Tibial artery (tissue), 4 donors: ENCODE measurements at regions not wholly inside any gene's neighbourhood (a gene's known extent, or its start where the extent isn't known, plus 50 kb on each side); places are given as distances from the start of the nearest gene placed in this dataset.
"Not testable (repeated sequence)": the region's sequence is repeated elsewhere in the genome, so short reads cannot be mapped to it uniquely, and the experiment has no call there.

Experiments
- DNase-seq, 2 donors: peaks; one replicate each; pipeline ENCODE4 v3.0.0-alpha.2; 2019
- H3K27ac ChIP-seq, 2 donors: fragments of 200-600 bp; sonication (generic) in 1 of 2; 1 replicate in 1 of 2; 2 replicates in 1 of 2; pipeline ENCODE4 v1.5.1; 2018 to 2019; ENCODE audit warnings: mild to moderate bottlenecking in 1 of 2
- H3K27me3 ChIP-seq, 2 donors: fragments of 200-600 bp; sonication (generic) in 1 of 2; one replicate each; pipeline versions ENCODE4 v1.5.1 to v1.6.0; 2016 to 2019
- H3K36me3 ChIP-seq, 3 donors: fragments of 200-600 bp; sonication (generic) in 2 of 3; one replicate each; pipeline ENCODE4 v1.5.1; 2016 to 2019; ENCODE audit warnings: mild to moderate bottlenecking in 2 of 3
- H3K4me1 ChIP-seq, 4 donors: fragments of 200-600 bp; sonication (generic) in 2 of 4; 1 replicate in 3 of 4; 2 replicates in 1 of 4; pipeline ENCODE4 v1.5.1; 2016 to 2019
- H3K4me3 ChIP-seq, 2 donors: fragments of 200-600 bp; sonication (generic) in 1 of 2; 1 replicate in 1 of 2; 2 replicates in 1 of 2; pipeline ENCODE4 v1.5.1; 2018 to 2019; ENCODE audit warnings: mild to moderate bottlenecking in 2 of 2
- H3K9me3 ChIP-seq, 3 donors: fragments of 200-600 bp; sonication (generic) in 1 of 3; one replicate each; pipeline ENCODE4 v1.5.1; 2016 to 2019
- CTCF ChIP-seq, 2 experiments: fragments of 200-600 bp in 1 of 2; fragments of 450-650 bp in 1 of 2; IDR thresholded peaks; one replicate each; pipeline ENCODE4 v1.5.1; 2017 to 2019; ENCODE audit warnings: antibody characterized with exemption in 2 of 2, mild to moderate bottlenecking in 1 of 2, moderate library complexity in 1 of 2
- intact Hi-C: fragments of 100-400 bp; cut with DNase I; formaldehyde crosslinking; loops from one replicate; pipeline ENCODE4 v1.15.0; 2023; ENCODE audit warnings: low total_unique reads

GRCh38 chr10:36739884-36740445, 385.4 kb upstream of the ANKRD30A start:
- intact Hi-C loops, result no loop called here
- H3K4me1 ChIP-seq, result no peaks in the 10 kb centered on the region
- H3K4me3 ChIP-seq, result no peak overlapping the region
- no peak for DNase-seq
- H3K9me3 ChIP-seq, result no peaks in the 10 kb centered on the region
- H3K27me3 ChIP-seq, result no peaks in the 10 kb centered on the region
- TF ChIP-seq CTCF (IDR thresholded peaks at IDR 0.05), result no peak
- no peaks in the 10 kb centered on the region for H3K36me3 ChIP-seq
- H3K27ac ChIP-seq, result no peak overlapping the region

DNA sequence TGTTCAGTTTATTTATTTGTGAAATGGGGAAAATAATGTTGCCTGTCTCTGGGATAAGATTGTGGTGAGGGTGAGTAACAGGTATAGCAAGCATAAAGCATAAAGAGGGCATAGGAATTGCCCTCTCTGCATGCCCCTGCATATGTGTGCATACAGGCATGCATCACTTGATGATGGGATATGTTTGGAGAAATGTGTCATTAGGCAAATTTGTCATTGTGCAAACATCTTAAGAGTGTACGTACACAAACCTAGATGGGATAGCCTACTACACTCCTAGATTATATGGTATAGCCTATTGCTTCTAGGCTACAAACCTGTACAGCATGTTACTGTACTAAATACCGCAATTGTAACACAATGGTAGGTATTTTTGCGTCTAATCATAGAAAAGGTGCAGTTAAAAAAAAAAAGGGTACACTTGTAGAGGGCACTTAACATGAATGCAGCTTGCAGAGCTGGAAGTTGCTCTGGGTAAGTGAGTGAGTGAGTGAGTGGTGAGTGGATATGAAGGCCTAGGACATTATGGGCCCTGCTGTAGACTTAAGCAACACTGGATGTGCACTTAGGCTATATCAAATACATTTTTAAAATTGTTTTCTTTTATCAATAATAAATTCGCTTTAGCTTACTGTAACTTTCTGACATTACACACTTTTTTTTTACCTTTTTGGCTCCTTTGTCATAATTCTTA, 386.5 kb upstream of the ANKRD30A start:
- H3K4me3 ChIP-seq, result no peak overlapping the region
- TF ChIP-seq CTCF (IDR thresholded peaks at IDR 0.05), result no peak
- H3K4me1 ChIP-seq, result no peaks in the 10 kb centered on the region
- intact Hi-C loops, result no loop called here
- H3K27ac ChIP-seq, result no peak overlapping the region
- H3K36me3 ChIP-seq, result no peaks in the 10 kb centered on the region
- H3K9me3 ChIP-seq, result no peaks in the 10 kb centered on the region
- H3K27me3 ChIP-seq, result no peaks in the 10 kb centered on the region
- no peak for DNase-seq

- Histone ChIP-seq H3K9me3 (no peaks in the 10 kb centered on the region), H3K27me3 (no peaks in the 10 kb centered on the region), H3K27ac (no peak overlapping the region), H3K4me1 (no peaks in the 10 kb centered on the region), H3K36me3 (no peaks in the 10 kb centered on the region), H3K4me3 (no peak overlapping the region)
- intact Hi-C loops, result no loop called here
- no peak for DNase-seq
- no peak for TF ChIP-seq CTCF (IDR thresholded peaks at IDR 0.05)
Measured at GRCh38 chr10:36736311-36736710, 389.1 kb upstream of the ANKRD30A start.

DNA sequence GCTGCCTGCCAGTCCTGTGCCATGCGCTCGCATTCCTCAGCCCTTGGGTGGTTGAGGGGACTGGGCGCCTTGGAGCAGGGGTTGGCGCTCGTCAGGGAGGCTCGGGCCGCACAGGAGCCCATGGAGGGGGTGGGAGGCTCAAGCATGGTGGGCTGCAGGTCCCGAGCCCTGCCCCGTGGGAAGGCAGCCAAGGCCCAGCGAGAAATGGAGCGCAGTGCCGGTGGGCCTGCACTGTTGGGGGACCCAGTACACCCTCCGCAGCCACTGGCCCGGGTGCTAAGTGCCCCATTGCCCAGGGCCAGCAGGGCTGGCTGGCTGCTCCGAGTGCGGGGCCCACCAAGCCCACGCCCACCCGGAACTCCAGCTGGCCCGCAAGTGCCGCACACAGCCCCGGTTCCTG, 390.8 kb upstream of the ANKRD30A start:
- H3K27ac ChIP-seq, H3K27me3 ChIP-seq, H3K36me3 ChIP-seq, DNase-seq, H3K4me1 ChIP-seq, intact Hi-C loops, H3K4me3 ChIP-seq, H3K9me3 ChIP-seq: not testable (repeated sequence)

- Histone ChIP-seq H3K36me3 (no peaks in the 10 kb centered on the region), H3K27me3 (no peaks in the 10 kb centered on the region), H3K9me3 (no peaks in the 10 kb centered on the region), H3K4me1 (peaks cover 0 to 8% (median 0%) of the 10 kb centered on the region in 4 donors), H3K4me3 (no peak overlapping the region), H3K27ac (no peak overlapping the region)
- DNase-seq, result no peak
- intact Hi-C loops, result no loop called here
- TF ChIP-seq CTCF (IDR thresholded peaks at IDR 0.05), result no peak
Measured at GRCh38 chr10:36730316-36730715, 395.1 kb upstream of the ANKRD30A start.

DNA sequence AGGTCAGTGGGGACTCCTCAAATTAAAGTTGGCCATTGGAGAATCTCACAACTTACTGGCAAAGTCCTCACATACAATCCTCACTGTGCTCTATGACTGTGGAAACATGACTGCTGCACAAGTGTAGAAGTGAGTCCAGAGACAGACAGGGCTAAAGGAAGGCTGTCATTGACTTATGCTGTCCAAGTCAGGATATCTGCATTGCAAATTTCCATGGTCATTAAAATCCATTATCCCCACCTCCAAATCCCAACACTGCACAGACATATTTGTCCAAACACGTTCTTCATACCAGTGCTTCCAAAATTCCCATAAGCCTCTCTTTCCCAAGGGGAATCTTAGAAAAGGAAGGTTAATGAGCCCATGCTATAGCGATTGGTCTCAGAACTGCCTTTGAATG, 396.8 kb upstream of the ANKRD30A start:
- intact Hi-C loops, result no loop called here
- Histone ChIP-seq H3K27me3 (no peaks in the 10 kb centered on the region), H3K27ac (no peak overlapping the region), H3K4me1 (peaks cover 0 to 11% (median 0%) of the 10 kb centered on the region in 4 donors), H3K36me3 (no peaks in the 10 kb centered on the region), H3K4me3 (no peak overlapping the region), H3K9me3 (no peaks in the 10 kb centered on the region)
- no peak for DNase-seq
- no peak for TF ChIP-seq CTCF (IDR thresholded peaks at IDR 0.05)
